ENCODE measurements at regions not wholly inside any gene's neighbourhood (a gene's known extent, or its start where the extent isn't known, plus 50 kb on each side); places are given as distances from the start of the nearest gene placed in this dataset.

GRCh38 chr1:185388815-185389214, 71.8 kb upstream of the IVNS1ABP start:
- H3K27ac ChIP-seq (ENCODE audit: insufficient read length, low read depth, low read length) = no peak overlapping the region
- Mint-ChIP-seq H3K9me3 (peaks cover 9 to 14% of the 10 kb centered on the region in 2 experiments), H3K27ac (no peak overlapping the region), H3K27me3 (ENCODE audit: low read depth) (no peaks in the 10 kb centered on the region), H3K4me3 (no peak overlapping the region), H3K4me1 (no peaks in the 10 kb centered on the region), H3K36me3 (ENCODE audit: insufficient read depth in 1 of 3, low read depth in 3 of 3) (peaks cover 9 to 11% (median 9%) of the 10 kb centered on the region in 3 experiments)
- H4K8ac ChIP-seq (replicated peaks; ENCODE audit: insufficient read length, low read depth, low read length) = no peak overlapping the region
- H3K9me3 ChIP-seq (ENCODE audit: control insufficient read depth, low read depth, low read length) = no peaks in the 10 kb centered on the region
- no peaks in the 10 kb centered on the region for H3K79me2 ChIP-seq (ENCODE audit: insufficient read depth, low read length)
- no peak overlapping the region for H2BK5ac ChIP-seq (ENCODE audit: insufficient read length, low read length)
- no peak overlapping the region for H3K56ac ChIP-seq (ENCODE audit: insufficient read length, low read depth, low read length)
- no peaks in the 10 kb centered on the region for H4K20me1 ChIP-seq (ENCODE audit: control insufficient read depth, insufficient read depth, insufficient read length)
- no peak overlapping the region for H3K18ac ChIP-seq (ENCODE audit: insufficient read length, low read depth, low read length)
- no peak overlapping the region for H2BK20ac ChIP-seq (ENCODE audit: low read depth, low read length, poor library complexity, severe bottlenecking)
- H2BK15ac ChIP-seq (ENCODE audit: low read depth, low read length) = no peak overlapping the region
- no peak overlapping the region for H3K14ac ChIP-seq (ENCODE audit: insufficient read depth, low read length)
- no peak overlapping the region for H2BK120ac ChIP-seq (ENCODE audit: low read depth, low read length, poor library complexity, severe bottlenecking)
- no peak overlapping the region for H3T11ph ChIP-seq (ENCODE audit: low read length)
- H2AFZ ChIP-seq (ENCODE audit: low read length) = no peak overlapping the region
- no peak overlapping the region for H3K23ac ChIP-seq (ENCODE audit: insufficient read length, low read depth, low read length)
- H3K4me1 ChIP-seq (ENCODE audit: insufficient read depth, low read length) = no peaks in the 10 kb centered on the region
- H2BK12ac ChIP-seq (ENCODE audit: insufficient read length, low read depth, low read length) = no peak overlapping the region
- H3K23me2 ChIP-seq (ENCODE audit: insufficient read length, low read depth, low read length, poor library complexity, severe bottlenecking) = no peaks in the 10 kb centered on the region
- H2AK5ac ChIP-seq (ENCODE audit: insufficient read length, low read length) = no peak overlapping the region
- no peak overlapping the region for H3K4me2 ChIP-seq (ENCODE audit: insufficient read depth, insufficient read length, low read length)
- H4K5ac ChIP-seq (ENCODE audit: insufficient read length, low read depth, low read length) = no peak overlapping the region
- H3K9ac ChIP-seq (ENCODE audit: extremely low read depth, insufficient read length, low read length) = no peak overlapping the region
- no peak overlapping the region for H4K91ac ChIP-seq (ENCODE audit: insufficient read length, low read depth, low read length)
- H3K27me3 ChIP-seq (ENCODE audit: insufficient read depth, low read length) = no peaks in the 10 kb centered on the region
- H3K4ac ChIP-seq (ENCODE audit: low read depth, low read length) = no peak overlapping the region
- no peak for DNase-seq
- no peak for TF ChIP-seq CTCF (conservative IDR thresholded peaks at IDR 0.05)
- no peaks in the 10 kb centered on the region for H3K79me1 ChIP-seq (ENCODE audit: insufficient read depth, low read depth, low read length, poor library complexity, severe bottlenecking)

Data from H9 (cell line).